MM.1S (cell line): ENCODE measurements at regions not wholly inside any gene's neighbourhood (a gene's known extent, or its start where the extent isn't known, plus 50 kb on each side); places are given as distances from the start of the nearest gene placed in this dataset.

ENCODE experiments used
- DNase-seq: peaks from one replicate; pipeline ENCODE4 v3.0.0-alpha.2; 2015
- H2AFZ ChIP-seq: fragments of 300-600 bp; sonication (generic); 2 replicates; pipeline ENCODE4 v1.6.0; 2016; ENCODE audit warnings: antibody characterized with exemption, low read length
- H3F3A ChIP-seq: fragments of 300-600 bp; sonication (generic); 2 replicates; pipeline ENCODE4 v1.6.1; 2016; ENCODE audit warnings: mild to moderate bottlenecking, antibody characterized with exemption, low read length, moderate library complexity, mixed read lengths; ENCODE audit not compliant: insufficient read depth
- H3K27ac ChIP-seq: fragments of 300-600 bp; sonication (generic); 2 replicates; pipeline ENCODE4 v1.5.1; 2016; ENCODE audit warnings: mild to moderate bottlenecking, low read length
- H3K27me3 ChIP-seq: fragments of 300-600 bp; sonication (generic); replicated peaks from 2 replicates; pipeline ENCODE4 v1.6.0; 2016; ENCODE audit warnings: low read length; ENCODE audit not compliant: insufficient read depth
- H3K36me3 ChIP-seq: fragments of 300-600 bp; sonication (generic); replicated peaks from 2 replicates; pipeline ENCODE4 v1.6.1; 2016; ENCODE audit warnings: mild to moderate bottlenecking, low read length, mixed read lengths; ENCODE audit not compliant: insufficient read depth
- H3K4me1 ChIP-seq: fragments of 300-600 bp; sonication (generic); 2 replicates; pipeline ENCODE4 v1.6.1; 2016; ENCODE audit warnings: low read length, mixed read lengths
- H3K4me2 ChIP-seq: fragments of 300-600 bp; sonication (generic); 2 replicates; pipeline ENCODE4 v1.6.0; 2016; ENCODE audit warnings: low read depth, low read length
- H3K4me3 ChIP-seq: fragments of 300-600 bp; sonication (generic); 2 replicates; pipeline ENCODE4 v1.5.1; 2016; ENCODE audit warnings: low read length, mixed read lengths
- H3K79me2 ChIP-seq: fragments of 300-600 bp; sonication (generic); 2 replicates; pipeline ENCODE4 v1.6.1; 2016; ENCODE audit warnings: mixed run types, low read length, mixed read lengths
- H3K9ac ChIP-seq: fragments of 300-600 bp; sonication (generic); 2 replicates; pipeline ENCODE4 v1.6.1; 2016; ENCODE audit warnings: low read length, mixed read lengths
- H3K9me2 ChIP-seq: fragments of 300-600 bp; sonication (generic); replicated peaks from 2 replicates; pipeline ENCODE4 v1.6.1; 2016; ENCODE audit warnings: mild to moderate bottlenecking, low read length, mixed read lengths; ENCODE audit not compliant: insufficient read depth
- H3K9me3 ChIP-seq: fragments of 300-600 bp; sonication (generic); replicated peaks from 2 replicates; pipeline ENCODE4 v1.6.1; 2016; ENCODE audit warnings: mild to moderate bottlenecking, low read length, mixed read lengths; ENCODE audit not compliant: insufficient read depth
- H4K20me1 ChIP-seq: fragments of 300-600 bp; sonication (generic); 2 replicates; pipeline ENCODE4 v1.6.1; 2016; ENCODE audit warnings: mild to moderate bottlenecking, low read length, moderate library complexity, mixed read lengths; ENCODE audit not compliant: insufficient read depth
- CTCF ChIP-seq: fragments of 300-600 bp; sonication (generic); IDR thresholded peaks from 2 replicates; pipeline ENCODE4 v1.5.1; 2016; ENCODE audit warnings: antibody characterized with exemption, low read length, mixed read lengths
- EZH2 ChIP-seq: fragments of 300-600 bp; sonication (generic); optimal IDR thresholded peaks from 2 replicates; pipeline ENCODE3; 2017; ENCODE audit warnings: low read depth, mild to moderate bottlenecking, antibody characterized with exemption, low read length, mixed read lengths
- EZH2phosphoT487 ChIP-seq: fragments of 300-600 bp; sonication (generic); IDR thresholded peaks from 2 replicates; pipeline ENCODE4 v1.6.1; 2018; ENCODE audit warnings: antibody characterized with exemption, low read length

- H4K20me1 ChIP-seq: no peaks in the 10 kb centered on the region
- H3K4me2 ChIP-seq: no peak overlapping the region
- H3K36me3 ChIP-seq: no peaks in the 10 kb centered on the region
- TF ChIP-seq EZH2 (no peak), CTCF (no peak), EZH2phosphoT487 (no peak)
- no peak overlapping the region for H3K27ac ChIP-seq
- no peak overlapping the region for H3K4me3 ChIP-seq
- H3F3A ChIP-seq: no peaks in the 10 kb centered on the region
- no peaks in the 10 kb centered on the region for H3K9me2 ChIP-seq
- H3K4me1 ChIP-seq: no peaks in the 10 kb centered on the region
- no peak overlapping the region for H2AFZ ChIP-seq
- DNase-seq: no peak
- H3K27me3 ChIP-seq: no peaks in the 10 kb centered on the region
- no peaks in the 10 kb centered on the region for H3K9me3 ChIP-seq
- H3K79me2 ChIP-seq: no peaks in the 10 kb centered on the region
- H3K9ac ChIP-seq: no peak overlapping the region
These were observed 120.5 kb downstream of the ZFP36L2 start for GRCh38 chr2:43105586-43106558.

- DNase-seq: no peak
- no peak for TF ChIP-seq EZH2
- no peak for TF ChIP-seq EZH2phosphoT487
- TF ChIP-seq CTCF: no peak
- Histone ChIP-seq H3K79me2 (no peaks in the 10 kb centered on the region), H3K4me1 (no peaks in the 10 kb centered on the region), H3K9me3 (no peaks in the 10 kb centered on the region), H3K4me2 (no peak overlapping the region), H4K20me1 (no peaks in the 10 kb centered on the region), H2AFZ (no peak overlapping the region), H3K36me3 (no peaks in the 10 kb centered on the region), H3F3A (no peaks in the 10 kb centered on the region), H3K4me3 (no peak overlapping the region), H3K9ac (no peak overlapping the region), H3K27me3 (no peaks in the 10 kb centered on the region), H3K27ac (no peak overlapping the region), H3K9me2 (no peaks in the 10 kb centered on the region)
These were observed 121.6 kb downstream of the ZFP36L2 start for GRCh38 chr2:43104763-43105162.

GRCh38 chr2:43104106-43104505 lies 122.3 kb downstream of the ZFP36L2 start:
- H3K4me3 ChIP-seq: no peak overlapping the region
- H3K9ac ChIP-seq: no peak overlapping the region
- H3K79me2 ChIP-seq: no peaks in the 10 kb centered on the region
- no peaks in the 10 kb centered on the region for H3K9me2 ChIP-seq
- H3F3A ChIP-seq: no peaks in the 10 kb centered on the region
- H3K27ac ChIP-seq: no peak overlapping the region
- H3K36me3 ChIP-seq: no peaks in the 10 kb centered on the region
- H2AFZ ChIP-seq: no peak overlapping the region
- no peak overlapping the region for H3K4me2 ChIP-seq
- H3K27me3 ChIP-seq: no peaks in the 10 kb centered on the region
- no peaks in the 10 kb centered on the region for H4K20me1 ChIP-seq
- TF ChIP-seq EZH2phosphoT487 (no peak), EZH2 (no peak), CTCF (no peak)
- DNase-seq: no peak
- H3K9me3 ChIP-seq: no peaks in the 10 kb centered on the region
- no peaks in the 10 kb centered on the region for H3K4me1 ChIP-seq
